Spleen (tissue), 11 donors: ENCODE measurements at regions not wholly inside any gene's neighbourhood (a gene's known extent, or its start where the extent isn't known, plus 50 kb on each side); places are given as distances from the start of the nearest gene placed in this dataset.

Source experiments
- DNase-seq: peaks from one replicate; pipeline ENCODE4 v3.0.0-alpha.2; 2020
- H3K27ac ChIP-seq, 8 donors: fragments of 200-600 bp; sonication (generic) in 7 of 8; 1 replicate in 4 of 8; 2 replicates in 4 of 8; pipeline versions ENCODE4 v1.5.0 to v1.8.0; 2016 to 2021; ENCODE audit warnings: inconsistent platforms in 4 of 8, mild to moderate bottlenecking in 4 of 8, moderate library complexity in 1 of 8
- H3K27me3 ChIP-seq, 7 donors: fragments of 200-600 bp; sonication (generic) in 6 of 7; replicated peaks in 1 of 7; 1 replicate in 4 of 7; 2 replicates in 3 of 7; pipeline versions ENCODE4 v1.5.0 to v1.8.0; 2016 to 2021; ENCODE audit warnings: inconsistent platforms in 3 of 7, mild to moderate bottlenecking in 1 of 7
- H3K36me3 ChIP-seq, 6 donors: fragments of 200-600 bp; sonication (generic) in 5 of 6; 1 replicate in 4 of 6; 2 replicates in 2 of 6; pipeline versions ENCODE4 v1.5.0 to v1.8.0; 2016 to 2021; ENCODE audit warnings: inconsistent platforms in 2 of 6
- H3K4me1 ChIP-seq, 6 donors: fragments of 200-600 bp; sonication (generic) in 5 of 6; 1 replicate in 3 of 6; 2 replicates in 3 of 6; pipeline versions ENCODE4 v1.5.0 to v1.8.0; 2016 to 2021; ENCODE audit warnings: inconsistent platforms in 3 of 6
- H3K4me3 ChIP-seq, 8 donors: fragments of 200-600 bp; sonication (generic) in 7 of 8; 1 replicate in 4 of 8; 2 replicates in 4 of 8; pipeline versions ENCODE4 v1.5.0 to v1.8.0; 2016 to 2021; ENCODE audit warnings: inconsistent platforms in 4 of 8, mild to moderate bottlenecking in 4 of 8, moderate library complexity in 2 of 8
- H3K9me3 ChIP-seq, 8 donors: fragments of 200-600 bp; sonication (generic) in 7 of 8; 1 replicate in 4 of 8; 2 replicates in 4 of 8; pipeline versions ENCODE4 v1.5.0 to v1.8.0; 2016 to 2021; ENCODE audit warnings: inconsistent platforms in 4 of 8
- POLR2A ChIP-seq, 3 donors: fragments of 450-650 bp; IDR thresholded peaks; one replicate each; pipeline ENCODE4 v1.5.1; 2017; ENCODE audit warnings: antibody characterized with exemption in 3 of 3, mild to moderate bottlenecking in 1 of 3
- POLR2AphosphoS5 ChIP-seq, 3 donors: sonication (generic); formaldehyde crosslinking; IDR thresholded peaks; one replicate each; pipeline ENCODE4 v1.5.1; 2017; ENCODE audit warnings: antibody characterized with exemption in 3 of 3
- WGBS, 5 donors: extraction: QIAGEN DNeasy Blood & Tissue Kit in 3 of 5; methylation state at CpG; one replicate each; pipeline versions ENCODE4 v1.1.5 to v1.1.7; 2013 to 2018; 5-methylcytosine and 5-hydroxymethylcytosine counted together
- intact Hi-C: fragments of 100-400 bp; cut with DNase I; formaldehyde crosslinking; loops from one replicate; pipeline ENCODE4 v1.15.0; 2023; ENCODE audit warnings: low total_unique reads
- TF ChIP-seq, protein P1 (sequence below), 11 experiments: fragments of 200-600 bp in 7 of 11; fragments of 450-650 bp in 4 of 11; sonication (generic) in 4 of 11; IDR thresholded peaks in 8 of 11; conservative IDR thresholded peaks in 3 of 11; 1 replicate in 7 of 11; 2 replicates in 4 of 11; pipeline versions ENCODE4 v1.4.0 to v1.8.0; 2016 to 2021; ENCODE audit warnings: antibody characterized with exemption in 11 of 11, inconsistent platforms in 4 of 11, mild to moderate bottlenecking in 1 of 11
- donor health status: healthy with polysubstance abuse.
- donor health status: DM: no; HTN: no; CAD: no; lungs with moderate emphysema.
- donor health status: DM: no; HTN: no; CAD: no.
- donor health status: Bipolar disorder and iron deficiency.
- donor health status: healthy.
- donor health status: DM: no; HTN: no; CAD: no.
- donor health status: DM: yes; HTN: yes; CAD: no.

DNA sequence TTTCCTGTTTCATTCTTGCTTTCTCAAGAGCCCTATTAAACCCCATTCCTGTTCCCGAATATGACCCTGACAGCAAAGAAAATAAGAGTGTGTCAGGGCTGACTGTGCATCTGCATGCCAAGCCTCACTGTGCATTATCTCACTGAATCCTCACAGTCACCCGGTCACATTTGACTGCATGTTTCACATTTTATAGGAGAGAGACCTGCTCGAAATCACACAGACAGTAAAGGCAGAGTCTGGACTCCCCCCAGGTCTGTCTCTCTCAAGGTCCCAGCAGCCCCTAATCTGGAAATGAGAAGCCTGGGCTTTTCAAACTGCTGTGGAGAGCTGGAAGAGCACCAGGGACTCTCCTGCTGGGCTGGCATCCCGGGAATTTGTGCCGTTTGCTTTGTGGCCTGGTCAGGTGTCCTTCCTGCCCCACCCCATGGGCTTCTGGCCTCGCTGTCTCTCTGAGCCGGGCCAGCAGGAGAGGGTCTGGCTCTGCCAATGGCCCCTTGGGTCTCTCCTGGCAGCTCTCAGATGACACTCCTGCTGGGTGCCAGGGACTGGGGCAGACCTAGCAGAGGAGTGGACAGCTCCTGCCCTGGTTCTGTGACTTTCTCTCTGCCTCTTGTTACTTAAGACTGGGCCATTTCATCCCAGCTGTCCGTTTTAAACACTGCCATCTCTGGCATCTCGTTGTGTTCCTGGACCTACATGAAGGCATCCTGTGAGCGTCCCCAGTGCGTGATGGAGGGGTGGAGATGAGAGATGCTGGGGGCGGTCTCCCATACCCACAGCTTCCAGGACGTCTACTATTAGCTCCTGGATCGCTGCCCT is 173.6 kb downstream of the ARHGAP12 start:
- TF ChIP-seq, protein P1, sequence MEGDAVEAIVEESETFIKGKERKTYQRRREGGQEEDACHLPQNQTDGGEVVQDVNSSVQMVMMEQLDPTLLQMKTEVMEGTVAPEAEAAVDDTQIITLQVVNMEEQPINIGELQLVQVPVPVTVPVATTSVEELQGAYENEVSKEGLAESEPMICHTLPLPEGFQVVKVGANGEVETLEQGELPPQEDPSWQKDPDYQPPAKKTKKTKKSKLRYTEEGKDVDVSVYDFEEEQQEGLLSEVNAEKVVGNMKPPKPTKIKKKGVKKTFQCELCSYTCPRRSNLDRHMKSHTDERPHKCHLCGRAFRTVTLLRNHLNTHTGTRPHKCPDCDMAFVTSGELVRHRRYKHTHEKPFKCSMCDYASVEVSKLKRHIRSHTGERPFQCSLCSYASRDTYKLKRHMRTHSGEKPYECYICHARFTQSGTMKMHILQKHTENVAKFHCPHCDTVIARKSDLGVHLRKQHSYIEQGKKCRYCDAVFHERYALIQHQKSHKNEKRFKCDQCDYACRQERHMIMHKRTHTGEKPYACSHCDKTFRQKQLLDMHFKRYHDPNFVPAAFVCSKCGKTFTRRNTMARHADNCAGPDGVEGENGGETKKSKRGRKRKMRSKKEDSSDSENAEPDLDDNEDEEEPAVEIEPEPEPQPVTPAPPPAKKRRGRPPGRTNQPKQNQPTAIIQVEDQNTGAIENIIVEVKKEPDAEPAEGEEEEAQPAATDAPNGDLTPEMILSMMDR (IDR thresholded peaks at IDR 0.05 in 8 of 11, conservative IDR thresholded peaks at IDR 0.05 in 3 of 11): no peak
- TF ChIP-seq POLR2AphosphoS5 (IDR thresholded peaks at IDR 0.05) (no peak), POLR2A (IDR thresholded peaks at IDR 0.05) (no peak)
- intact Hi-C loops: no loop called here
- H3K9me3 ChIP-seq: no peaks in the 10 kb centered on the region
- no peaks in the 10 kb centered on the region for H3K27me3 ChIP-seq
- no peak overlapping the region for H3K4me3 ChIP-seq
- whole genome bisulfite sequencing, 5 donors: 71 to 82% (median 76%) methylated on average over 14 of the region's 14 CpGs
- DNase-seq: no peak
- H3K4me1 ChIP-seq: peaks cover 13 to 55% (median 39%) of the 10 kb centered on the region in 6 donors
- H3K36me3 ChIP-seq: no peaks in the 10 kb centered on the region
- no peak overlapping the region for H3K27ac ChIP-seq

DNA sequence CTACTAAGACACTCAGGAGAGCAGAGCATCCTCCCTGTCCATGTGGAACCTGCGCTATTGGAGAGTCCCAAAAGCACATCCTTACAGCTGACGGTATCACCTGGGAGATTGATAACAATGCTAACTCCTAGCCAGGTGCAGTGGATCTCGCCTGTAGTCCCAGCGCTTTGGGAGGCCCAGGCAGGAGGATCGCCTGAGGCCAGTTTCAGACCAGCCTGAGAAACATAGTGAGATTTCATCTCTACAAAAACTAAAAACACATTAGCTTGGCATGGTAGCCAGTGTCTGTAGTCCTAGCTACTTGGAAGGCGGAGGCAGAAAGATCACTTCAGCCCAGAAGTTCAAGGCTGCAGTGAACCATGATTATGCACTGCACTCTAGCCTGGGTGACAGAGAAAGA is 174.9 kb downstream of the ARHGAP12 start:
- 95 to 98% (median 96%) methylated on average over 5 to 6 of the region's 6 CpGs for WGBS, 5 donors
- intact Hi-C loops: no loop called here
- Histone ChIP-seq H3K27ac (peak overlapping the region in 2 of 8 donors; percentile 3 to 38), H3K36me3 (no peaks in the 10 kb centered on the region), H3K4me1 (peaks cover 13 to 57% (median 37%) of the 10 kb centered on the region in 6 donors), H3K27me3 (no peaks in the 10 kb centered on the region), H3K9me3 (no peaks in the 10 kb centered on the region), H3K4me3 (no peak overlapping the region)
- TF ChIP-seq POLR2AphosphoS5 (IDR thresholded peaks at IDR 0.05) (no peak), POLR2A (IDR thresholded peaks at IDR 0.05) (no peak)
- TF ChIP-seq, protein P1 (IDR thresholded peaks at IDR 0.05 in 8 of 11, conservative IDR thresholded peaks at IDR 0.05 in 3 of 11): no peak
- no peak for DNase-seq

DNA sequence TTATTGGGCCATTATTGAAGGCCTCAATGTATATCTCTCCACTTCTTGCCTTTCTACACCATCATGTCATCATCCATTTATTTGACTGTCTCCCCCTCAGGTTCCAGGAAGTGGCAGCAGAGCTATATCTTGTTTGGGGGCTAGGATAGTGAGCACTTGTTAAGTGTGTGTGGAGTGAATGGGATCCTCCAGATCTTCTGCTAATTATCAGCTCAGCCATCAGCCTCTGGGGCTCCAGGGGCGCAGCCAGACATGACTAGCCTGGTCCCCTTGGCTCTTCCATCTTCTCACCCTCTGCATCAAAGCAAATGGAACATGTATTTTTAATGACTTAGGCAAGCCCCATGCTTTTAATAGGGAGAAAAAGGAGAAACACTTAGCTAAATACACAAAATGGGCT is 176.5 kb downstream of the ARHGAP12 start:
- intact Hi-C loops: no loop called here
- WGBS, 5 donors: 94 to 100% (median 96%) methylated on average over 1 of the region's 1 CpG

DNA sequence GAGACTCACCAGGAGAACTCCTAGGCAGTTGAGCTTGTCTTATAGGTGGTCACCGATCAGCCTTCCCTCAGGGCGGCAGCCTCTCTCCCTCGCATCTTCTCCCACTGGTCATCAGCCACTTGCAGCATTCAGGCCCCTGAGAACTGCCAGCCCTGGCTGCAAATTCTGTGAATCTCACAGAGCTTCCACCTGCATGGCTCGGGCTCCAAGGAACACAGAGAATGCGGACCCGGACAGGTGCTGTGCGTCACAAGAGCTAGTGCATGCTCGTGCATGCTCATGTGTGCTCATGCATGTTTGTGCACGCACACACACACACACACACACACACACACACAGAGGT is 176.9 kb downstream of the ARHGAP12 start:
- no peaks in the 10 kb centered on the region for H3K9me3 ChIP-seq
- TF ChIP-seq POLR2A (IDR thresholded peaks at IDR 0.05): no peak
- no peak for TF ChIP-seq POLR2AphosphoS5 (IDR thresholded peaks at IDR 0.05)
- TF ChIP-seq, protein P1 (IDR thresholded peaks at IDR 0.05 in 8 of 11, conservative IDR thresholded peaks at IDR 0.05 in 3 of 11): no peak
- intact Hi-C loops: no loop called here
- no peak overlapping the region for H3K4me3 ChIP-seq
- WGBS, 5 donors: 49 to 70% (median 65%) methylated on average over 8 to 9 of the region's 9 CpGs
- no peak for DNase-seq
- peaks cover 13 to 55% (median 36%) of the 10 kb centered on the region in 6 donors for H3K4me1 ChIP-seq
- H3K27ac ChIP-seq: peak overlapping the region in 3 of 8 donors; percentile 27 to 32 (median 31)
- no peaks in the 10 kb centered on the region for H3K27me3 ChIP-seq
- H3K36me3 ChIP-seq: no peaks in the 10 kb centered on the region

More for the DNA sequence above, 176.5 kb downstream of the ARHGAP12 start:
- H3K4me1 ChIP-seq: peaks cover 13 to 55% (median 36%) of the 10 kb centered on the region in 6 donors
- DNase-seq: no peak
- TF ChIP-seq, protein P1 (IDR thresholded peaks at IDR 0.05 in 8 of 11, conservative IDR thresholded peaks at IDR 0.05 in 3 of 11): no peak
- no peak for TF ChIP-seq POLR2AphosphoS5 (IDR thresholded peaks at IDR 0.05)
- TF ChIP-seq POLR2A (IDR thresholded peaks at IDR 0.05): no peak
- no peaks in the 10 kb centered on the region for H3K9me3 ChIP-seq
- H3K27me3 ChIP-seq: no peaks in the 10 kb centered on the region
- no peaks in the 10 kb centered on the region for H3K36me3 ChIP-seq
- H3K4me3 ChIP-seq: no peak overlapping the region
- no peak overlapping the region for H3K27ac ChIP-seq
